CD4-positive, alpha-beta T cell treated with Interleukin-6 for 4 hours (primary cell): ENCODE measurements at regions not wholly inside any gene's neighbourhood (a gene's known extent, or its start where the extent isn't known, plus 50 kb on each side); places are given as distances from the start of the nearest gene placed in this dataset.

Experiments used
- DNase-seq: peaks from one replicate; pipeline ENCODE4 v3.0.0-alpha.2; 2020; ENCODE audit warnings: mixed read lengths

DNA sequence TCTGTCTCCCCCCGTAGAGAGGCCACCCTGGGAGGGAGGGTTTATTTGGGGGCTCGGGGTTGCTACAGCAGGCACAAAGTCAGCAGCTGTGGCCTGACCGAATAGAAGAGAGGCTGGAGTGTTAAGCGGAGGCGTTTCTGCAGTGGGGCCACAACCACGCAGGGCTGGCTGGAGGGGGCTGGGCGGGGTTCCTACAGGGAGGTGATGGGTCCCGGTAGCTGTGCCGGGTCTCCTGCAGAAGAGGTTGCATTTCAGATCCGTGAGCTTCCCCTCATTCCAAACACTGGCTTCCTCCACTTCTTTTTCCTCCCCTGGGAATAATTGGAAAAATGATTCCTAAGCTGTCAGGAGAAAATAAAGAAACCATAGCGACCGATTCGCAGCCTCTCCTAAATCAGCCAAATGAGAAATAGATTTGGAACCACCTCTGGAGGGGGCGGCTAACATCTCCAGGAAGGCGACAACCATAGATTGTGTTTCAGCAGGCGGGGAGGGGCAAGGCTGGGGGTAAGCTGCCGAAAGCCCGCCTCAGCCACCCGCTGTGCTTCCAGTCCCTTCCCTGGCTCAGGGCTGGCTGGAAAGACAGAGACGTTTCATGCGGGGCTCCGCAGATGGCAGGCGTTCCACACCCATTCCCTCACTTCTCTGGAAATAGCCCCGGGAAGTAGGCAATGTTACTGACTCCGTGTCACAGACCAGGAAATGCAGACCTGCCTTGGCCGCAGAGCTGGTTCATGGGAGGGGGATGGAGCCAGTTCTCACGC lies 85.6 kb upstream of the TAF1B start:
- DNase-seq = no peak

DNA sequence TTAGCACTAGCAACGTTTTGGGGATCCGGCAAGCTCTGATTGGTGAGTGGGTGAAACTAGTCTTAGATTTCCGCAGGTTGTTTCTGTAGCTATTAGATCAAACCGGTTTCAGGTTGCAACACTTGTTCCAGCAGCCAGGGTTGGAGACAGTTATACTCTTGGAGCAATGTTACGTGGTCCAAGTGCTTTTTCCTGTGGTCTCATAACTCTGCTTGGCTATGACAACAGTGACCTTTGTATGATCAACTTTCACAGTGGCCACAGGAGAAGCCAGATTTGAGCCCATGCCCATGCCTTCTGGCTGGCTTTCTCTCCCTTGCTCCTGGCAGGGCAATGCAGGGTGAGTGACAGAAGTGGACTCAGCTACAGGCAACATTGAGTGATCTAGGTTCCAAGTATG lies 84.5 kb upstream of the TAF1B start:
- DNase-seq = no peak

DNA sequence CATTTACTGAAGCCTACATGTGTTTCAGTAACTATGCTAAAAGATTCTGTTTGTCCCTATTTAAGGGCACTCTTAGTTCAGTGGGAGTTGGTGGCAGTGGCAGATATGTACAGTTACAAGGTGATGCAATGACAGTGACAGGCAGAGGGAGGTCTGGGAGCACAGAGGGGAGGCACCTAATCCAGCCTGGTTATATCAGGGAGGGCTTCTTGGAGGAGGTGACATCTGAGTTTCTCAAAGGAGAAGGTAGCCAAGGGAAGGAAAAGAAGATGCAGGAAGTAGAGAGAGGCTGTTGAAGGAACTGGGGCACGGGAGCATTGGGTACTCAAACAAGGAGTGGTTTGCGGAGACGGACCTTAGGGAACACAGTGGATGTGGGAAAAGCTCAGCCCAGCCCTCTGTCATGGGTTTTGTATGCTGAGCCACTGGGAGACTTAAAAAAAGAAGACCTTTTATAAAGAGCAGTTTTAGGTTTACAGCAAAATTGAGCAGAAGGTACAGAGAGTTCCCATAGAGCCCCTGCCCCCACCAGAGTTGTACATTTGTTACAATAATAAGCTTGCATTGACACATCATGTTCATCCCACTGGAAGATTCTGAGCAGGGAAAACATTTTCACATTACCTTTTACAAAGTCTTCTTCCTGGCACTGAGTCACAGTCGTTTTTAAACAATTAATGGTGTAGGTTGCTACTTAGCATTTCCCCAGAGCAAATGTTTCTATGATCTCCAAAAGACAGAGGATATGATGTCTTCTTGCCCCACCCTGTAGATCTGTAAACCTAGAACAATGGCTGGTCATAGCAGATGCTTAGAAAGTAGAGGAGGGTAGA lies 83.0 kb upstream of the TAF1B start:
- no peak for DNase-seq

DNA sequence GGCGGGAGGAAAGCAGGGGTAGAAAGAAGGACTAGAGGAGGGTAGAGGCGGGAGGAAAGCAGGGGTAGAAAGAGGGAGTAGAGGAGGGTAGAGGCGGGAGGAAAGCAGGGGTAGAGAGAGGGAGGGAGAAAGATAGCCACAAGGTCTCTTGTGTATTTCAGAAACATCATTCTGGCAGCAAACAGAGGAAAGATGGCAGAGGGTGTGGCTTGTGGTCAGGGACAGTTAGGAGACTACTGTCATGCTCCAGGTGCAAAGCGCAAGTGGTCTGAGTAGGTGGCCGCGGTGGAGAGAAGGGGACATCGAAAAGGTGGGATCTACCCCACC lies 82.4 kb upstream of the TAF1B start:
- DNase-seq = no peak

DNA sequence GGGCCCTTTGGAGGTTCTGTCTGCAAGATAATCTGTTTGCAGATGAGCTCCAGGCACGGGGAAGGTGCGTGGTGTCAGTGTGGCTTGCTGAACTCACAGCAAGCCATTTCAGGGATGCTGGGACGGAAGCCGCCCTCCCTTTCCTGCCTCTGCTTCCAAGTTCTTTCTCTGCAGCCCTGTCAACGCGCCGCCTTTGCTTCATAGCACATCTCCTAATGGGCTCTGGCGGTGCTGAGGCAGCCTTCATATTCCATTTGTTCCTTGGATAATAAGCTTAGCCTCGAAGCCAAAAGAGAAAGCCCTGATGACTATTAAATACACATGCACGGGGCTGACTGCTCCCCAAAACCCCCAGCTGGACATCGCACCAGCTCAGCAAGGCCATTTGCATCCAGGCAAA lies 81.7 kb upstream of the TAF1B start:
- DNase-seq = no peak

DNA sequence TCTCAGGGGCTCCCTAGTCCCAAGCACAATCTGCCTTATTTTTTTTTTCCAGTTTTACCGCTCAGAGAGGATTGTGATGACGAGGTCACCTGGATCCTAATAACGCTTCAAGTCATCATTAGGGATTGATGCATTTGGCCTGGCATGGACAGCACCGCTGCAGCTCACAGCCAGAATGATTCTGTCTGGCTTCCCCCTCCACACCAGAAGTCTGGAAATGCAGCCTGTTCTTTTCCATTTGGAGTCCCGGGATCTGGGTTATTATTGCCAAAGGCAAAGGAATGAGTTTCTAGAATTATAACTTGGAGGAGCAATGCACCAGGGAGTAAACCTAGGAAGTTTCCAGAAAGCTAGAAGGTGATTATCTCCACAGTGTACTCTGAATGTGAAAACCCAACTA lies 81.1 kb upstream of the TAF1B start:
- no peak for DNase-seq

DNA sequence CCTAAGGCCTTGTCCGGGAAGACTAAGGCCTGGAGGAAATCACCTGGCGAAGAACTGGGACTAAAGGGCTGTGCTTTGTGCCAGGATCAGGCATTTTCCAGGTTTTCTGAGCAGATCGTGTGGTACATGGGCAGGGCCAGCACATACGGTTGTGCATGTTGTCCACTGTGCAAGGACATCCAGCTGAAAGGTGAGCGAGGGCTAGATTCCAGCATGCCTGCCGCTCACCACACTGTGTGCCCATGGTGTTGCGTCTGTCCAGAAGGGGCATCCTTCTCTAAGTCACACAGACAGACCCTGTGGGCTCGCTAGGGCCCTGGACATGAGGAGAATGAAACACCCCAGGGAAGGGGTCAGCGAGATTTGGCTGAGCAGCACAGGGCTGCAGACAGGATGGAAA lies 80.3 kb upstream of the TAF1B start:
- no peak for DNase-seq

DNA sequence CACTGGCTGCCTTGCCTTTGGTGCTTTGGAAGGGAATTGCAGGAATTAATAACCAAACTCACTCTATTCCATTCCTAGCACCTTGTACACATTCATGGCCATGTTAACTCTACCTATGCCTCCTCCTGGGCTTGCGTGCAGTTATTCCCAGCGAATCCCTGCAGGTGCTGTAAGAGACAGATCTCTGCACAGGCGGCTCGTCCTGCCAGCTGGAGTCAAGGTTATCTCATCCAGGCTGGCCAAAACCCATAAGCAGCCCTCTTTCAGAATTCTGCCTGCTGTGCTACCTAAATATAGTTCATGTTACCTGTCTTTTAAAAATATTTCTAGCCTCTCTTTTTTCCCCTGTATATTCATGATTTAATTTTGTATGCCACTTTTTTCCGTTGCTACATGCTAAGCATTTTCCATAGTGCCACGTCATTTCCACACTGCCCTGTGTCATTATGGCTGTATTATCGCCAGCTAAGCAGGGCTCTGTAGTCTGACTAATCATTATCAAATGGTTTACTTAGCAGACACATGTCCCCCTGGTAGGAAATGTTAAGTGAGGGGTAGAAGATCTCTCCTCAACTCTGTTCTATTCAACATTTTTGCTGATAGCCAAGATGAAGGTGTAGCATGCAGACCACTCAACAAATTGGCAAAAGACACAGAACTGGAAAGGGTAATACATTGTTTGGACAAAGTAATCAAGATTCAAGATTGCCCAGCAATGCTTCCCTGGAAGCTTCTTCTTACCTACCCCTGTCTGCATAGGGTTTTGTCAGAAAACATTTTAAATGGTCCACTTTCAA lies 79.7 kb upstream of the TAF1B start:
- no peak for DNase-seq

DNA sequence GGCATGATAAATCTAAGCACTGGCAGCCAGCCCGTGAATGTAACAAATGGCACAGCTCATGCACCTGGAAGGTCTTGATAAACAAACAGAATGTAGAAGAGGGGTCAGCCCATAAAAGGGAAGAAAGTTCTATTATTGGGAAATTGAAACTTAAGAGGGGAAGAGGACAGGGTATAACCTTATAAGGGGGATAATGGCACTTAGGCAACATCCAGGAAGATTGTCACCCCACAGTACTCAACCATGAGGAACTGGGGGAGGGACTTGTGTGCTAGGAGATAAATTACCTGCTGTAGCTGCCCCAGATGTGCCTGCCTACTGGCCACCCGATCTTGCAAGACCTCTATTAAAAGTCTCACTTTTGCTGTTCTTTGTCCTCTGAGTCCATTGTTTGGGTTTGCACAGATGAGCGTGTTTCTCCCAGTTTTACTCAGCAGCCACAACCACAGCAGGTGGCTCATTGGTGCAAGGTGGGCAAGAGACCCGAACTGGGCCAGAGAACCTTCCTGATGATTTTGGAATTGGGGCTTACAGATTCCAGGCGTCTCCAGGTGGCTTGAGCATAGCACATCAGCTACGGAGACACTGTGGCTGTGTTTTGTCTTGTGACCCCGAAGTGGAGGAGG lies 79.0 kb upstream of the TAF1B start:
- no peak for DNase-seq

DNA sequence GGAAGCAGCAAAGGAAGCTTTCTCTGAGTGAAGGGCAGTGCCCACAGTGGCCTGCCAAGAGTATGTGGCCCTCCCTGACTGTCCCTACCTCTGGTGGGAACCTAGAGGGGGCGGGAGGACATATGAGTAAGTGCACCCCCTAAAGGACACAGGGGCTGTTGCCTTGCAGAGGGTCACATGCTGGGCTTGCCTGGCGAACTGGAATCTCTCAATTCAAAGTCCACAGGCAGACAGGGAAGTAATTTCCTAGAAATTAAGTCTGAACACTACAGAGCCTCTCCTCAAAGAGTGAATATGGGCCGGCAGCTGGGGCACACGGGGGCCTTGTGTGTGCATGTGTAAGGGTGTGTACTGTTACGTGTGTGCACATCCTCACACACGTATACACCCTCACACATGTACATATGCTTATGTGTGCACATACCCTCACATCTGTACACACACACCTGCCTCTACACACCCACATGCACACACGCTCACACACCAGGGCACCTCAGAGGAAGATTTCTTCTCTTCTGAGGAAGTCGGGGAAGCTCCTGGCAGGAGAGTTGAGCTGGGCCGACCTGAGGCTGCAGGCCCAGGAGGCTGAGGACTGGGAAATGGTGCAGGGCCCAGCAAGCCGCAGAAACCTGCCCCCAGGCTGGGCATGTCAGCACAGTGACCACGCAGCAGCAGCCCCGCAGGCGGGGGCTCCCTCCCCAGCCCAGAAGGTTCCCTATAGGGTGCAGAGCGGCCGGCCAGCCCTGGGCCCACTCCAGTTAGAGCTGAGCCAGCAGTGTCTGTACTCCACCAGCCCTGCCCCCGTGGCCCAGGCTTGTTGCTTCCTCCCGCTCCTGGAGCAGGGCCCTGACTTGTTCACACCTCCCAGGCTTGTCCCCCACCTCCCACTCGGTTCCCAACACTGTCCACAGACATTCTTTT lies 77.4 kb upstream of the TAF1B start:
- no peak for DNase-seq

DNA sequence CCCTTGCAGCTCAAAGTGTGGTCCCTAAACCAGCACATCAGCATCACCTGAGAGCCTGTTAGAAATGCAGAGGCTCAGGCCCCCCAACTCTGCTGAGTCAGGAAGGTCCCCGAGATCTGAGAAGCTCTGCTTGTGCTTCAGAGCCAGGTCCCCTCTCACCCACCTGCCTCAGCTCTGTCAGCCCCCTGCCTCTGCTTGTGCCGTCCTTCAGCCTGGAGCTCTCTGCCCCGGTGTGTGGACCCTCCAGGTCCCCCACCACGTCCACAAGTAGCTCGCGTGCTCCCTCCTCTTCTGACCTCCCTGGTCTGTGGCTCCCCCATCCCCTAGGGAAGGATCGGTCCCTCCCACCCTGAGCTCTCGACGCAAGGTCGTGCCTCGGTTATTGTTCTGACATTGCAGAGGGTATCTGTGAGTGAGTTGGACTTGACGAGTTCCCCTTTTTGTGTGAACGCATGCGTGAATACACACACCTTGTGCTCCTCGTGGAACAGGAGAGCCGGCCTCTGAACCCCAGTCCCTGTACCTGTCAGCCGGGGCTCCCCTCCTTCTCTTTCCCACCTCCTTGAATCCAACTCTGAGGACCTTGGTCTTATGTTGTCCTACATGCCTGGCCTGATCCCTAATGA lies 75.5 kb upstream of the TAF1B start:
- DNase-seq = no peak

DNA sequence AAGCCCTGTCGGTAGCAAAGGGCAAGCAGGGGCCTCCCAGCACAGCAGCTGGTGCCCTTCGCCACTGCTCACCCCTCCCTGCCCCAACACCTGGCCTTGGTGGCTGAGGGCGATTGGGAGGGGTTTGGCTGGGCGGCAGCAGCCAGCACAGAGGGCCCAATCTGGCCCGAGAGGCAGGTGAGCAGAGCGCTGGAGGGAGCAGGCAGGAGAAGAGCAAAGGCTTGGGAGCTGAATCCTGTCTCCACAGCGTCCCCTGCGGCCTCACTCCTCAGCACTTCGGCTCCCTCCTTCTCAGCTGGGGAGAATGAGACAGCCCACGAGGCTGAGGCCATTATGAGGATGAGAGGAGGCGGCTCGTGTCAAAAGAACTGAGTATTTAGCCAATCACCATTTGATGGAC lies 74.9 kb upstream of the TAF1B start:
- no peak for DNase-seq

DNA sequence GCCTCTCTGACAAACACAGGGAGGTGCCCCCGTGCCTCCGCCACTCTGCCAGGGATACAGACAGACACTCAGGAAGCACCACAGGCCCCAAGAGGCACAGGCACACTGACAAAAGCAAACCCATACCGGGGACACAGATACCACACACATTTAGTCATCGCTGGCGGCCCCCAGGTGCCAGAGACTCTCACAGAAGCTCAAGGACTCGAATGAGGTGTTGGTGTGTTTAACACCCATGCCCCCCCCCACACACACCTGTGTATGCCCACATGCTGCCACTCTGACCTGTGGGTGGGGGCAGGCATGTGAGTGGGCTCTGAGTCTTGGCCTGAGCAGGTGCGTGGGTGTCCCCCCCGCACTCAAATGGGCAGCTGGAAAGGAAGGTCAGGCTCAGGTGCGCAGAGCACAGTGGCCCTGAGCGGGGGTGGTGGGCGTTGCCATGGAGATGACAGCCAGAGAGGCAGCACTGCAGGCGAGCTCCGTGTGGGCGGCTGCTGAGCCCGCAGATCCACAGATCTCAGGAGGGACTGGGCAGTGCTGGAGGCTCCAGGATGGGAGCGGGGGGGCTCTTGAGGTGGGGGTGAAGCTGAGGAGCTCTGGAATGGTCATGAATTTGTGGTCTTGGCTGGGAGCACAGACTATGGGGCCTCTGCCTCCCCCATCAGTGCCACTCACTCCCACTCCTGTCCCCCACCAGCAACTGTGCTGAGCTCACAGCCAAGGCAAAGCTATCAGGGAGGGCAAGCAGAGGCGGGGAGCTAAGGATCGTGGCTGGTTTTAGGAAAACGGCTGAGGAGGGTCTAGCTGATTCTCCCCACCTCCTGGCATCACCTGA lies 73.9 kb upstream of the TAF1B start:
- DNase-seq = peak; percentile 24

DNA sequence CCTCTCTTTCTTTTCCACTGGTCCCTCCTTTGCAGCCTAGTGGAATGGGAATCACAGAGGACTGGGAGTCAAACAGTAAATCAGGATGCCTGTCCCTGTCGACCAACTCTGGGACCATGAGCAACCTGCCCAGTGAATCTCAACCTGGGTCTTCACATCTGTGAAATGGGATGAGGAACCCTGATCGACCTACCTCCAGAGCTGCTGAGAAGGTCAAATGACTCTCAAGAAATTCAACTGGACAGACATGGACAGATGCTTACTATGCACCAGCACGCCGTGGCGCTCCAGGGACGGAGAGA lies 73.3 kb upstream of the TAF1B start:
- no peak for DNase-seq

DNA sequence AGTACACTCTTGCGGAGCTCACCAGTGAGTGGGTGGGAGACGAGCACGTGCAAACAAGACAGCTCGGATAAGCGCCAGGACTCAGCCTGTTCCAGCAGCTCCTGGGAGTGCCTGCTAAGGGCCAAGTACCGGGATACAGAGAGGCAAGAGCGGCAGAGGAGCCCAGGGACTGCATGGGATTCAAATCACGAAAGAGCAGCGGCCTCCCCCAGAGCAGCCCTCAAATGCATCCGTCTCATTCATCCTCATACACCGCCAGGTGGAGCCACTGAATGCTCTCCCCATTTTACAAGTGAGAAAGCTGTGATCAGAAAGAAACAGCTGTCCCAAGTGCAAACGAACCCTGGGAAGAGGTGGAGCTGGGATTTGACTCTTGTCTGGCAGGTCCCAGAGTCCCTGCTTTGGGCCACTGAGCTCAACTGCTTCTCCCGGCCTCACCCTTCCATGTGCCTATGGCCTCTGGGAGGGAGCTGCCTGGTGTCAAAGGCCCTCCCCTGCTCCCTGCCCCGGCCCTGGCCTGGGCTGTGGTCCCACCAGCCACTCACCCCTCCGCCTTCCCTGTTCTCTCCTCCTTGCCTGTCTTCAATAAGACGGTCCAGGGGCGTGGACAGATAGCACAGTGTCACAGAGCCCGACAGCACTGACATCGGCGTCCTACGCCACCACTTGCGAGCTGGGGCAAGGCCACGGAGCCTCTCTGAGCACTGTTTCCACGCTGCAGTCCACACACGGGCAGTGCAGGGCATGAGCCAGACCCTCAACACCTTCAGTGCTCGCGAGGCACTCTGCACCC lies 72.8 kb upstream of the TAF1B start:
- peak; percentile 64 for DNase-seq

DNA sequence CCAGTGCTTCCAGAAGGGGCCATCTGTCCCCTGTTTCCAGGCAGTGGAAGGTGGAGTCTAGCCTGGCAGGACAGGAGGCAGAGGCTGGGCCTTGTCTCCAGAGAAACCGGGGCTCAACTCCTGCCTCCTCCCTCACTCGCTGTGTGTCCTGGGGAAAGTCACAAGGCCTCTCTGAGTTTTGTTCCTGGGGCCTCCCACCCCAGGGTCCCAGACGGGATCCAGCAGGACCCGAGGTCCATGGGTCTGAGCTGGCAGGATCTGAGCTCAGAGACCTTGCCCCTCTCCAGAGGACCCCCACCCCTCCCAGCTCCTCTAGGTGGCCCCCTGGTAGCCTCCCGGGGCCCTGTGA lies 72.2 kb upstream of the TAF1B start:
- DNase-seq = no peak

DNA sequence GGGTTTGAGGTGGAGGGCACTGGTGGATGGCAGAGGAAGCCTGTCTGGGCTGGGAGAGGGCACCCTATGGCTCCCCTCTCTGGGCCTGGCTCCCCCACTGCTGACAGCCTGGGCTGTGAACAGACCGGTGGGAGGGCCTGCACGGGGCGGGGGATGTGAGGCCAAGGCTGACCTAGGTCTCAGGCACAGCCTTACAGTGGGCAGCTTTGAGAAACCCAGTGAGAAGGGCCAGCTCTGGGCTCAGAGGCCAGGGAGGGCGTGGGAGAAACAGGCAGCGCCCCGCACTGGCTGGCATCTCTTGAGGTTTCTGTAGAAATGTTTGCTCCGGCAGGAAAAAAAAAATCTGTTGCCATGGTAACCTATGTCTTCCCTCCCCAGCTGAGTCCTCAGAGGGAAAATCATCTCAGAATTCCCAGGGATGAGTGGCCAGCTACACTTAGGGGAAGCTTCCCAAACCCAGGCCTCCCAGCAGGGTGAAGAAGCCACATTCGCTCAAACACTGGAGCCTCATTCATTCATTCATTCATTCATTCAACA lies 71.7 kb upstream of the TAF1B start:
- DNase-seq = no peak

DNA sequence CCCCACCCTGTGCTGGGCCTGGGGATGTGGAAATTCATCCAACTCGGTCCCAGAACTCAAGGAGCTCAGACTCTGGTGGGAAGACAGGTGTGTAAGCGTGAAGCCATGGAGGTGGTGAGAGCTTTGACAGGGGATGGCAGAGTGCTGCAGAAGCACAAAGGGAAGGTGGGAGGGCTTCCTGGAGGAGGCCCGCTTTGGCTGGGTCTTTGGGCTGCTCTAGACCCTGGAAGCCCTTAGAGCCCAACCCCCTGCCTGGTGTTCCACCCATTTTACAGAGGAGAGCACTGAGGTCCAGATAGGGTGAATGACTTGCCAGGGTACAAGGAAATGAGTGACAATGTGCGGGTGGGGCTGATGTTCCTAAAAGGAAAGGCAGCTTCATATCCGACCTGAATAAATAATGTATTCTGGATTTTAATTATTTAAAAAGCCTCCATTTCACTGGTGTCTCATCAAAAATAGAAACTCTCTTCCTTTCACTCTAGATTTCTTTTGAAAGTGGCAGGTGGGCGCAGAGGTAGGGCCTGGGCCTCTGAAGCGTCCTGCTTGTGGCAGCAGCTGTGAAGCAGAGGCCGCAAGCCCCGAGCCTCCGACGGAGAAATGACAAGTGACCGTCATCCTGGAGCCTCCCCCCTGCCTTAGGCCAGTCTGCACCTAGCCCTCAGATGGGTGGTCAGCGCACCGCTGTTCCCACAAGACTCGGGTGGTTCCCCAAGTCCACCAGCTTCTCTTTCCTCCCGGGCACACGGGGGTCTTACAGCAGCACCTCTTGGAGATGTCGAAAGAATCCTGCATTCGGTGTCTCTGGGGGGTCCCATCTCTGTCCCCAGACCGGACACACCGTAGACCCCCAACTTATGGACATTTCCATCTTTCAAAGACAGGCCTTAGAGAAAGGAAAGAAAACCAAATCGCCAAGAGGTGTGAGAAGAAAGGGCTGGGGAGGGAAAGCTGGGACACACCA lies 71.0 kb upstream of the TAF1B start:
- DNase-seq = no peak
